ENCODE measurements at regions not wholly inside any gene's neighbourhood (a gene's known extent, or its start where the extent isn't known, plus 50 kb on each side); places are given as distances from the start of the nearest gene placed in this dataset.

- TF ChIP-seq GATA3 (IDR thresholded peaks at IDR 0.05; ENCODE audit: low read depth, low read length) (no peak), GATA2 (IDR thresholded peaks at IDR 0.05; ENCODE audit: low read depth, low read length) (no peak)
Measured at GRCh38 chr12:131355361-131356245, 355.3 kb upstream of the SFSWAP start.

GRCh38 chr12:131356485-131357184, 354.3 kb upstream of the SFSWAP start:
- TF ChIP-seq GATA2 (IDR thresholded peaks at IDR 0.05; ENCODE audit: low read depth, low read length) (no peak), GATA3 (IDR thresholded peaks at IDR 0.05; ENCODE audit: low read depth, low read length) (no peak)

- TF ChIP-seq GATA3 (IDR thresholded peaks at IDR 0.05; ENCODE audit: low read depth, low read length) = no peak
- TF ChIP-seq GATA2 (IDR thresholded peaks at IDR 0.05; ENCODE audit: low read depth, low read length) = no peak
Measured at GRCh38 chr12:131357185-131357747, 353.6 kb upstream of the SFSWAP start.

GRCh38 chr12:131357920-131358319, 353.0 kb upstream of the SFSWAP start:
- TF ChIP-seq GATA3 (IDR thresholded peaks at IDR 0.05; ENCODE audit: low read depth, low read length) (no peak), GATA2 (IDR thresholded peaks at IDR 0.05; ENCODE audit: low read depth, low read length) (no peak)

GRCh38 chr12:131362291-131363211, 348.3 kb upstream of the SFSWAP start:
- TF ChIP-seq GATA2 (IDR thresholded peaks at IDR 0.05; ENCODE audit: low read depth, low read length) = no peak
- no peak for TF ChIP-seq GATA3 (IDR thresholded peaks at IDR 0.05; ENCODE audit: low read depth, low read length)

GRCh38 chr12:131363393-131363792, 347.5 kb upstream of the SFSWAP start:
- no peak for TF ChIP-seq GATA3 (IDR thresholded peaks at IDR 0.05; ENCODE audit: low read depth, low read length)
- no peak for TF ChIP-seq GATA2 (IDR thresholded peaks at IDR 0.05; ENCODE audit: low read depth, low read length)

GRCh38 chr12:131363841-131364495, 346.9 kb upstream of the SFSWAP start:
- no peak for TF ChIP-seq GATA2 (IDR thresholded peaks at IDR 0.05; ENCODE audit: low read depth, low read length)
- no peak for TF ChIP-seq GATA3 (IDR thresholded peaks at IDR 0.05; ENCODE audit: low read depth, low read length)

- TF ChIP-seq GATA3 (IDR thresholded peaks at IDR 0.05; ENCODE audit: low read depth, low read length) (no peak), GATA2 (IDR thresholded peaks at IDR 0.05; ENCODE audit: low read depth, low read length) (no peak)
Measured at GRCh38 chr12:131364903-131365820, 345.7 kb upstream of the SFSWAP start.

- TF ChIP-seq GATA3 (IDR thresholded peaks at IDR 0.05; ENCODE audit: low read depth, low read length) (no peak), GATA2 (IDR thresholded peaks at IDR 0.05; ENCODE audit: low read depth, low read length) (no peak)
Measured at GRCh38 chr12:131365821-131366260, 345.0 kb upstream of the SFSWAP start.

- no peak for TF ChIP-seq GATA2 (IDR thresholded peaks at IDR 0.05; ENCODE audit: low read depth, low read length)
- no peak for TF ChIP-seq GATA3 (IDR thresholded peaks at IDR 0.05; ENCODE audit: low read depth, low read length)
Measured at GRCh38 chr12:131366261-131366871, 344.5 kb upstream of the SFSWAP start.

GRCh38 chr12:131367983-131368667, 342.8 kb upstream of the SFSWAP start:
- no peak for TF ChIP-seq GATA3 (IDR thresholded peaks at IDR 0.05; ENCODE audit: low read depth, low read length)
- peak; percentile 92 for TF ChIP-seq GATA2 (IDR thresholded peaks at IDR 0.05; ENCODE audit: low read depth, low read length)
